GM21717 (cell line): ENCODE measurements at regions not wholly inside any gene's neighbourhood (a gene's known extent, or its start where the extent isn't known, plus 50 kb on each side); places are given as distances from the start of the nearest gene placed in this dataset.
"Not testable (repeated sequence)": the region's sequence is repeated elsewhere in the genome, so short reads cannot be mapped to it uniquely, and the experiment has no call there.

Source experiments
- ATAC-seq: cut with Tn5 transposase; IDR thresholded peaks from one replicate; pipeline ENCODE4 v1.9.1; 2021; ENCODE audit warnings: mild to moderate bottlenecking, moderate library complexity; ENCODE audit not compliant: unreplicated experiment

DNA sequence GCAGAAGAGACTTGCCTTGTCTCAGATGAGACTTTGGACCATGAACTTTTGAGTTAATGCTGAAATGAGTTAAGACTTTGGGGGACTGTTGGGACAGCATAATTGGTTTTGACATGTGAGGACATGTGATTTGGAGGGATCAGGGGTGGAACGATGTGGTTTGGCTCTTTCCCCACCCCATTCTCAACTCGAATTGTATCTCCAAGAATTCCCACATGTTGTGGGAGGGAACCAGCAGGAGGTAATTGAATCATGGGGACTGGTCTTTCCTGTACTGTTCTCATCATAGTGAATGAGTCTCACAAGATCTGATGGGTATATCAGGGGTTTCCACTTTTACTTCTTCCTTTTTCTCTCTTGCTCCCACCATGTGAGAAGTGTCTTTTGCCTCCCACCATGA is 229.7 kb upstream of the KCND2 start:
- no peak for ATAC-seq

DNA sequence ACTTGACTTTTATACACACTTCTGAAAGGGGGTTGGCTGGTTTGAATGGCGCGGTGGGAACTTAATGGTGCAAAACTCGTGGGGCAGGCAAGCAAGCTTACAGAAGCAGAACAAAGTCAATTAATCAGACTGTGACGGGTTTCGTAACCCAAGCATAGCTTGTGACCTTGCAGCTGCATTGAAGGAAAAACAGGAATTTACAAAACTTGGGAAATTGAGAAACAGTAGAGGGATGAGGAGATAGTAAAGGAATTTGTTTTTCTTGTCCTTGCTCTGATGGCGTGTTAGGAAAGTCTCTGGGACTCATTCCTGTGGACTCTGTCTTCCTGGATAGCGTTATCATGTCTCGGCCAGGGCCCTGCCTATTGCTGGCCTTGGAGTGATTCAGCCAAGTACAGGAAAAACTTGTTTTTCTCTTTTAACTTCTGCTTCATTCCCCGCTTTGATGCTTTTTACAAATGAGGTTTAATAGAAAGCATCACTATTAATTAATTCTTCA is 220.0 kb upstream of the KCND2 start:
- no peak for ATAC-seq

DNA sequence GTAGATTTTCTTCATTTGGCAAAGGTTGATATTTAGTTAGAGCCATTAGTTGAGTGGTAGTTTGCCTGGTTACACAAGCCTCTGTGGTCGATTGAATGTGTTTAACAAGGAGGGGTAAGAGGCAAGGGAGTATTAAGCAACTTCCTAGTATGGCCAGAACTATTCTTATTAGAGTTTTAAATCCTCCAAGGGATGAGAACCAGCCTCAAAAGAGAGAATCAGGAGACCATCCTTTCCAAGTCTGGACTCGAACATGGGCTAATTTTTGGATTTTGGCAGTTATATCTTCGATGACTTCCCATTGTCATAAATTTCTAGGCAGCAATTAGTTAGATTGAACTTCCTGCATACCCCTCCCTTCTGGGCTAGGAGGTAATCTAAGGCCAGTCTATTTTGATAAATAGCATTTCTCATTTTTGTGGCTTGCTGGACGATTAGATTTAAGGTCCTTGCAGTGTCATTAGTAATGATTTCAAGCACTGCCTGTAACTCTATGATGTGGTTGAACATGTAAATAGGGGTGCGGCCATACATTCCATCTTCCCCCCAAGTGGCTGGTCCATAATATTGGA is 219.5 kb upstream of the KCND2 start:
- no peak for ATAC-seq

DNA sequence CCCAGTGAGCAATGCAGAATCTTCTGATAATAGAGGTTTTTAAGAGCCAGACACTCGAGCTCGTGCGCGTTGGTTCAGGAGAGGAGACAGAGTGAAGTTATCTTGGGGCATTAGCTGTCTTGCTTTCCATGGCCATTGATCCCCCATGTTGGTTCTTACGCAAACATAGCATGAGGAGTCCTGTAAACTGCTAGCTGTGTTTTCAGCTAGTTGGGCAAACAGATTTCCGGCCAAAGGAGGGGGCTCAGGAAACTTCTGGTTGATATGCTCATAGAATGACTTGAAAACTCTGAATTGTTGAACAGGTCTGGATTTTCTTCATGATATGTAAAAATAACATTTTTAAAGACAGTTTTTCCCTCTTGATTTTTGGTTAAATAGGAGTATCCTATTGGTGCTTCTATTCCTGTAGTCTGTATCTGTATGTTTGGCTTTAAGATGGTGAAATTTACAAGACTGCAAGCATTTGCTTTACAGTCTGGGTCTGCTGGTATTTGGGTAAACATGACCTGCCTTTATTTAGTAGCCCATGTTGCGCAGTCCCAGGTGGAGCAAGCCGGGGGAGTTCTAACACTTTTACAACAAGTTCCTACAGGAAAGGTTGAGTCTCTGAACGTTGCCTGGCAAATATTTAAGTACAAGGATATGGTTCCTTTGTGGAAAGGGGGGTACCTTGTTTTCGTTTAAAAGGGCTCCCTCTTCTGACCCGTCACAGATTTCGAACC is 218.4 kb upstream of the KCND2 start:
- no peak for ATAC-seq

DNA sequence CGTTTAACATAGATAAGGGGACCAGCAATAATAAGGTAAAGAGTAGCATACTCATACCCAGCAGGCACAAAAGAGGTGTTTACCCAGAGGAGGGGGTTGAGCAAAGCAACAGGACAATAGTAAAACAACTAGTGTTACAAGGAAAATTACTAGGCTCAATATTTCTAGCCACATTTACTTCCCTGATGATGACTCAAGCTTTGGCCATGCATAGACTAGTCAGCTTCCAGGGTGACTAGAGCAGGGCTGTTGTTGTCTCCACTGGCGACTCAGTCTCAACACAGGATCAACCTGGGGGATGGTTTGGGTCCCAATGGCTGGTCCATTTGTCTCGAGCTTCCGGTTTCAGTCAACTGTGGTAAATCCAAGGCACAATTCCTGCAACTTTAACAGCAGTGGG is 217.7 kb upstream of the KCND2 start:
- ATAC-seq, result no peak

DNA sequence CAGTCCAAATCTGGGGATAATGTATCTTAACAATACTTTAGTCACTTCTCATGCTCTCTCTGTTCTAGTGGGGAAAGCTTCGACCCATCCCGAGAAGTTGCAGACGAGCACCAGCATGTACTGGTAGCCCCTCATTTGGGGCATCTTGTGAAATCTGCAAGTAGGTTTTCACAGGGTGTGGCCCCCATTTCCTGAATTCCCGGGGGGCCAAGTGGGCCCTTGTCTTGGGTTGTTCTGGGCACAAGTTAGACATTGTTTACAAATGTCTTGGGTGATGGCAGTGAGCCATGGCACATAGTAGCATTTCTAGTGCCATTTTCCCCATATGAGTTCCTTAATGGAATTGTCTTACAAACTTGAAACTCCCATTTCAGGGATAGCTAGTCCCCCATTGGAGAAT is 216.7 kb upstream of the KCND2 start:
- ATAC-seq, result no peak

DNA sequence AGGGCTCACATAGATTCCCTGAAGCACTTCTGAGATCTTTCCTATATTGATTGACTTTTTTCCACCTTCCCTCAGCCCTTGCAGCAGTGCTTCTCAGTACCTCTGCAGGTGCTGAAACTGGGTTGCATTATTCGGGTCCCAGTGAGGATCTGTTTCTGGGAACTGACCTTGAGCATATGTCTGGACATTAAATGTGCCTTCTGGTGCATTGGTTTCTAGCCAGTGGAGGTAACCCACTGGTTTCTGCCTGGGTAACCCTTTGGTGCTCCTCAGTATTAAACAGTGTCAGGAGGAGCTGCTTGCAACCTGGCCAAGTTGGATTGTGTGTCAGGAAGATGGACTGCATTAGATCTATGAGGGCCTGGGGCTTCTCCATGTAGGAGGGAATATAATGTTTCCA is 213.3 kb upstream of the KCND2 start:
- ATAC-seq, result no peak

DNA sequence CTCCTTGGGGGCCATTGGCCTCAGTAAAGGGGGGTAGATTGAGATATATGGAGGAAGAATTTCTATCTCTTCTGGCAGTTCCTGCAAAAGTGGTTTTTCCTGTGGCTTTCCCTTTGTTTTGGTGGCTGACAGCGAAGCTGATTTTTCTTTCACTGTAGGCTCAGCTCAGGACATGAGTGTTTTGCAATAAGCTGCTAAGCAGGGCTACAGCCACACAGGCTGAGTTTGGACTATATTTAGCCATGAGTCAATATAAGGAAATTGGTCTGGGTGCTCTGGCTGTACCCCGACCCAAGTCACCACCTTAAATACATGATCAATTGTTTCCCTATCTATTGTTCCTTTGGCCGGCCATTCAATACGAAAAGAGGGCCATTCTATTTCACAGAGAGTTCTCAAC is 212.7 kb upstream of the KCND2 start:
- no peak for ATAC-seq

DNA sequence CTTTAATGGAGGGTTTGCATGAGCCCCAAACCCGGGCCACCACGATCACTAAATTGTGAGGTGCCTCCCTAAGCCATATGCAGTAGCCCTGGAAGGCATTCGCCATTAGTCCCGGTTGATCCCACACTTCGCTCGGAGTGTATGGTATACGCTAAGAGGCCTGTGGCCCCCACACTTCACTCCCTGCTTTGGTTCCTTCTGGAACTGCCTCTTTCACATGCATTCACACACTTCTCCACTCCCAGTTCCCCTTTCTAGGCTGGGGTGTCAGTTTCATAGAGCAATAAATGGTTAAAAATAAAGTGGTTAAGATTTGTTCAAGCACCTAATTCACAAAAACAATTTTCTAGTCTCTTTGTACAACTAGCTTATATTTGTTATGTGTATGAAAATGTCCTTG is 212.1 kb upstream of the KCND2 start:
- ATAC-seq, result no peak

DNA sequence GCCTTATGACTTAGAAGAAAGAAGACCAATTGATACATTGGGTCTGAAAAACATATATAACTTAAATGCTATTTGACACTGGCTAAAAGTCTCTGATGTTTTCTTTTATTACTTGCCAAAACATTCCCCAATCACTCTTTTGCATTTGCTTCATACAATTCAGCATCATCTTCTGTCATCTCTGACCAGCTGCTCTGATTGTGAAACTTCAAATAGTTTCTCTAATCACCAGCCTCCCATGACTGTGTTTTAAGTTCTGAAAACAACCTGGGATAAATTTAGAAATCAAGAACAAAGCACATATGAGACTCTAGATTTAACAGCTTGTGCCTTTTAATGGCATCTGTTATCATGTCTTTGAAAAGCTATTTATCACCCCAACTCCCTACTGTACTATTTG is 208.4 kb upstream of the KCND2 start:
- peak; percentile 83 for ATAC-seq

DNA sequence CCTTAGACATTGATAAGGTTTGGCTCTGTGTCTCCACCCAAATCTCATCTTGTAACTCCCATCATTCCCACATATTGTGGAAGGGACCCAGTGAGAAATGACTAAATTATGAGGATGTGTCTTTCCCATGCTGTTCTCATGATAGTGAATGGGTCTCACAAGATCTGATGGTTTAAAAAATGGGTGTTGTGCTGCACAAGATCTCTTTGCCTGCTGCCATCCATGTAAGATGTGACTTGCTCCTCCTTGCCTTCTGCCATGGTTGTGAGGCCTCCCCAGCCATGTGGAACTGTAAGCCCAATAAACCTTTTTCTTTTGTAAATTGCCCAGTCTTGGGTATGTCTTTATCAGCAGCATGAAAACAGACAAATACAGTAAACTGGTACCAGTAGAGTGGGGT is 206.1 kb upstream of the KCND2 start:
- not testable (repeated sequence) for ATAC-seq

DNA sequence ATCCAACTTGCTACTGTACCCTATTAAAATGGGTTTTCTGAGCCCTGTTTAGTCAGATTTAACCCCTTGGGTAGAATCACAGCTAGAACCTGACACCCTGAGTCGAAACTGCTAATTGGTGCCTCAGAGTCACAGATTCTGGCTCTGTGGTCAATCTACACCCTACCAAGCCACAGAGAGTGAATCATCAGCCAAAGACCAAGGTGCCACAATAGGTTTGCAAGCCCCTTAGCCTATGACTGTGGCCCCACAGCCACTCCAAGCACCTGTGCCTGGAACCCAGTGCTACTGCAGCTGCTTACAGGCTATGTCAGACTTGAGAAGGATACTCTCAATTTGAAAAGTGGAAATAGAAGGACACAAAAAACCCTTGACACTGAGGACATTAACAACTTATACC is 202.8 kb upstream of the KCND2 start:
- ATAC-seq, result no peak

DNA sequence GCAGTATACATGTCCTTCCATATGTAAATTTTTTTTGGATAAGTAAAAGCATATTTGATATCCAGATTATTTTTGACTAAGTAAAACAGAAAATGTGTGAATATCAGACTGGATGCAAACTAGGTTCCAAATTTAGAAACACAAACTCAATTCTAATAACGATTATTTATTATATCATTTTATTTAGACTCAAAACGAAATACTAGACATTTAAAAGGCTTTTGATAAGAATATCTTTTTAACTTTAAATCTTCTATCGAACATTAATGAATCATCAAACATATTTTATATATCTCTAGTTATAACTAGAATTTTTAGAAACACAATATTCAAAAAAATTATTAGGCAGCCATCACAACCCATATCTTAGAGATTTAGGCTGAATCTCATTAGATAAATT is 195.2 kb upstream of the KCND2 start:
- ATAC-seq, result no peak

DNA sequence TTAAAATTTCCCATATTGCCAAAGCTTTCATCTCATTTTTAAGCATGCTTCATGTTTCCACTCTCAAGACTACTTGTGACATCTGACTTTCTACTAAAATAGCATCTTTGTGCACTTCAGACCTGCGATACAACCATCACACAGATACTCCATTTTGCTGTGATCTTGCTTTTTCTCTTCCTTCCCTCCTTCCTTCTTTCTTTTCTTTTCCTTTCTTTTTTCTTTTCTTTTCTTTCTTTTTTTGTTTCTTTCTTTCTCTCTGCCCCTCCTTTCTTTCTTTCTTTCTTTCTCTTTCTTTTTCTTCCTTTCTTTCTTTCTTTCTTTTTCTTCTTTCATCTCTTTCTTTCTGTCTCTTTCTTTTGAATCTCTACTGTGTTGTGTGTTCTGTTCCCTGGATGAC is 194.0 kb upstream of the KCND2 start:
- ATAC-seq, result no peak

DNA sequence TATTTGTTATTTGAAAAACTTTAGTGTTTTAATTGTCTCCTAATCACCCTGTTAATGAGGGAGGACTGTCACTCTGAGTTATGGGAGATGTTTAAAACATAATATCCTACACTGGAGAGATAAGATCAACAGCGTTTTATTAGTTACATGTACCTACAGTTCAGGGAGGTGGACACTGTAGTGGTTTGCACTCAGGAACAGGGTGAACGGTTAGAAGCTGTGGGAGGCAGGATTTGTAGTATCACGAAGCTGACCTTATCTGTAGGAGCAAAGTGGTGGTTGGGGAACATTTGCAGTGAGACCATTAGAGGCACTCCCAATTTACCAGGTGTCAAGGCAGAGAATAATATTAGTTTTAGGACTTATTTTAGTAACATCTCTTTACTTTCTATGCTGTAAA is 193.3 kb upstream of the KCND2 start:
- ATAC-seq, result no peak

DNA sequence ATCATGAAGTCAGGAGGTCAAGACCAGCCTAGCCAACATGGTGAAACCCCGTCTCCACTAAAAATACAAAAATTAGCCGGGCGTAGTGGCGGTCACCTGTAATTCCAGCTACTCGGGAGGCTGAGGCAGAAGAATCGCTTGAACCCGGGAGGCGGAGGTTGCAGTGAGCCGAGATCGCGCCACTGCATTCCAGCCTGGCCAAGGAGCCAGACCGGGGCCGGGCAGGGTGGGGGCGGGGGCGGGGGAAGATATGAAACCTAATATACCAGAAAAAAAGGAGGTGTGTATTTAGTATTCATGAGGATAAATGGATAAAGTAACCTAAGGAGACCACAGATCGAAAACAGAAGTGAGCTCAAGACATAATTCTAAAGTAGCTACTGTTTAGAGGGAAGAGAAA is 186.5 kb upstream of the KCND2 start:
- ATAC-seq, result not testable (repeated sequence)

DNA sequence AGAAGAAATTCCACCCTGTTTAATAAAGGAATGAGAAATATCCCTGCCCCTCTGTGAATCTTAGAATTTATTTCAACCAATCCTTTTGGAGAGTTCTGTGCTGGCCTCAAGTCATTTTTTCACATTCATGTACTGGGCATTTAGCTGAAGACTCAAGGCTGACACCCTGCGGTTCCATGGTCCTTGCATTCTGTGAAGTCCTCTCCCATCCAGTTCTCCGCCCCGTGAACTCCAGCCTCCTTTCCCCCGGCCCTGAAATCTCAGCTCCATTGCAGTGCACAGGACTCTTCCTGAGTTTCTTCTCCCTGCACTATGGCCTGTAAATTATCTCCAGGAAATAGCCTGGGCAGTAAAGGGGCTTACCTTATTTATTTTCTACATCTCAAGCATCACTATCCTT is 183.0 kb upstream of the KCND2 start:
- ATAC-seq, result no peak

DNA sequence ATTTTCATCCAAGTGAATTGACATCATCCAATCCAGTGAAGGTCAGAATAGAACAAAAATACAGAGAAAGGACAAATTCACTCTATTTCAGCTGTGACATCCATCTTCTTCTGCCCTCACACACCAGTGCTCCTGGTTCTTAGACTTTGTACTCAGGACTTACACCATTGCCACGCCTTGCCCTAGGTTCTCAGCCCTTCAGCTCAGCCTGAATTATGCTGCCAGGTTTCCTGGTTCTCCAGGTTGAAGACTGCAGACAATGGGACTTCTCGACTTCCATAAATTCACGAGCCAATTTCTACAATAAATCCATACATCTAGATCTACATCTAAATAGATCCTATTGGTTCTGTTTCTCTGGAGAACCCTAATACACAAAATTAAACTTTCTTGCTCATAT is 181.2 kb upstream of the KCND2 start:
- no peak for ATAC-seq

DNA sequence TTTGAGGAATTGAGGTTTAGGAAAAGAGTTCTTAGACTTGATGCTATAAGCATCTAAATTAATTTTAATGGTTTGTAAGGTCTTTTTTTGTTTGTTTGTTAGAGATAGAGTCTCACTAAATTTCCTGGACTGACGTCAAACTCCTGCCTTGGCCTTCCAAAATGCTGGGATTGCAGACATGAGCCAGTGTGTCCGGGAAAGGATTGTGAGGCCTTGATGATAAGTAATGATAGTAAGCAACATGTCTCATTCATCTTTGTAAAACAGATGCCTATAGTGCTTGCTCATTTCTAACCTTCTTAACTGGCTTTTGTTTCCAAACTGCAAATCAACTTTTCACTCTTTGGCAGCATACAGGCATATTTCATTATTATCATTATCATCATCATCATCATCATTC is 176.0 kb upstream of the KCND2 start:
- no peak for ATAC-seq

DNA sequence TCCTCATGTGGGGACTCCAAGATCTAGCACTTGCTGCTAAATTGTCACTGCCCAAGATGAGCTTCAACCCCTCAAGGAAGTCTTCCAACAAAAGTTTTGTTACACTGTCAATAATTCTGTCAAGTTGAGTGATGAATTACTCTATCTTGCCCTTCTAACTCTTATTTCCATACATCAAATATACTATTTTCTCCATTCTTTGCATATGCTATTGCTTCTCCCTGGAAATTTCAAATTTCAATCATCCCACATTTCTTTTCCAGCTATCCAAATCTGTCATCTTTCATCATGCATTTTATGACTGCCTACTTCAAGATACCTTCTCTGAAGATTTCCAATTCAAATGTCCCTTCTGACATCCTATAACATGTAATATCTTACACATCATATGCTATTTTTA is 175.2 kb upstream of the KCND2 start:
- no peak for ATAC-seq

DNA sequence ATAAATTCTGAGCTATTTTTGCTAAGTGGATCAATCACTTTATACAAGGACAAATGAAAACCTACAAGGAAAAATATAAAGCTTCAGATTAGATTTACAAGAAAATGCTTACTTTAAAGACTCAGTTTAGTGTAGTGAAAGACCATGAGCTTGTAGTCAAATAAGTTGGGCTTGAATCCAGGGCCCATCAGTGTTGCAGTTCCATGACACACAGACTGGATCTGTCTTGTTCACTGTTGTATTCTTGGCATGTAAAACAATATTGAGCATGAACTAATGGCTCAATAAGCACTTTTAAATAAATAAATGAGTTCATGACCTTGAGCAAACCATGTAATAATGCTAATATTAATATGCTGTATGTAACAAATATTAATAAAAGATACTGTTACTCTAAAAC is 164.6 kb upstream of the KCND2 start:
- no peak for ATAC-seq

DNA sequence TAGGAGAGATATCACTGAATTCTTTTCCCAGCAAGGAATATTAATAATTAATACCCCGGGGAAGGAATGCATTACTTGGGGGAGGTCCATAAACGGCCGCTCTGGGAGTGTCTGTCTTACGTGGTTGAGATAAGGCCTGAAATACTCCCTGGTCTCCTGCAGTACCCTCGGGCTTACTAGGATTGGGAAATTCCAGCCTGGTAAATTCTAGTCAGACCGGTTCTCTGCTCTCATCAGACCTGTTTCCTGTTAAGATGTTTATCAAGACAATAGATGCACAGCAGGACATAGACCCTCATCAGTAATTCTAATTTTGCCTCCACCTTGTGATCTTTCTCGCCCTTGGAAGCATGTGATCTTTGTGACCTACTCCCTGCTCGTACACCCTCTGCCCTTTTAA is 162.8 kb upstream of the KCND2 start:
- ATAC-seq, result no peak

DNA sequence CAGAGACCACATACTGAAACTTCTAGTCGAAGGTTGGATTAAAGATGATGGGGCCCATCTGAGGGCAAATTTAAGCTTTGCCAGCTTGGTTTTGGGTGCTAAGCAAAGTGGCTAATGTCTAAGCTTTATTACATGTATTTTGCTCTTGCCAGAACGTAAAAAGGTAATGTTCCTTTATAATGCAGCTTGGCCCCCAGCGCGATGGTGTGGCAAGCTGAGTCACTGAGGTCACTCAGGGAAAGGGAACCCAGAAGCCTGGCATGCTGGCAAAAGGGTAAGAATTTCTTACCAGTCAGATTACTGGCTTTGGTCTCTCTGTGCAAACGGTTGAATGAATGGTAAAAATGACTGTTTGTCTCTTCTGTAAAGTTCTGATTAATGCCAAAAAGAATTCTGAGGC is 158.3 kb upstream of the KCND2 start:
- ATAC-seq, result no peak
